ENCODE measurements at regions not wholly inside any gene's neighbourhood (a gene's known extent, or its start where the extent isn't known, plus 50 kb on each side); places are given as distances from the start of the nearest gene placed in this dataset.

DNA sequence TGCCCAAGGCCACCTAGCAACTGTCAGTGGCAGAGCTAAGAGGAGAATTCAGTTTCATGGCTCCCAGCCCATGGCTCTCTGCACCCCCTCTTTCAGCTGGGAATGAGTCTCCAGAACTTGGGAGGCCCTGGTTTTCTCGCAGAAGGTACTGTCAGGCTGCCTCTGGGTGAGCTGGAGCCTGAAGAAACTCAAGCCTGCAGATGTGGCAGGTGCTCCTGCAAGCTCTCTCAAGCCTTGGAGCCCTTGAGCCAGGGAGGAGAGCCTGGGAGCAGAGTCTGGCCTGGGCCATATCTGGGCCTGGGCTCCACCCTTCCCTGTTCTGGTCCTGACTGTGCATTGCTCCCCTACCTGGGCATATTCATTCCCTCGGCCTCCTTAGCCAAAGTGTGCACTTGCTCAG, 74.4 kb upstream of the TLE3 start:
- Histone ChIP-seq H3K4me3 (no peak overlapping the region), H3K27me3 (no peaks in the 10 kb centered on the region), H3K9me3 (no peaks in the 10 kb centered on the region), H3K27ac (no peak overlapping the region), H3K36me3 (no peaks in the 10 kb centered on the region), H3K4me1 (no peaks in the 10 kb centered on the region)
- in situ Hi-C loops (cut with MboI; ENCODE audit: low pct_ligation_motif_present in 1 of 4, low pct_unique_long_range_greater_than_20kb in 1 of 4, low sequenced_read_pairs in 3 of 4), result no loop called here
- TF ChIP-seq POLR2A (IDR thresholded peaks at IDR 0.05) (no peak), EP300 (IDR thresholded peaks at IDR 0.05; ENCODE audit: low read depth) (no peak), POLR2AphosphoS5 (IDR thresholded peaks at IDR 0.05) (no peak), CTCF (IDR thresholded peaks at IDR 0.05) (no peak)
- 85% methylated on average over 2 of the region's 2 CpGs; no CpG with 5 or more reads in 1 of the 2 donors for WGBS, 2 donors (ENCODE audit: low coverage in 1 of 2)
- intact Hi-C loops (cut with DNase I; ENCODE audit: low total_unique reads), result no loop called here
- DNase-seq, result no peak

- intact Hi-C loops (cut with DNase I; ENCODE audit: low total_unique reads) (no loop called here), in situ Hi-C loops (cut with MboI; ENCODE audit: low pct_ligation_motif_present in 1 of 4, low pct_unique_long_range_greater_than_20kb in 1 of 4, low sequenced_read_pairs in 3 of 4) (no loop called here)
- DNase-seq, result no peak
- WGBS, 2 donors (ENCODE audit: low coverage in 1 of 2), result 87 to 95% methylated on average over 3 to 10 of the region's 10 CpGs
- TF ChIP-seq POLR2A (IDR thresholded peaks at IDR 0.05) (no peak), CTCF (IDR thresholded peaks at IDR 0.05) (no peak), EP300 (IDR thresholded peaks at IDR 0.05; ENCODE audit: low read depth) (no peak), POLR2AphosphoS5 (IDR thresholded peaks at IDR 0.05) (no peak)
- Histone ChIP-seq H3K4me1 (no peaks in the 10 kb centered on the region), H3K9me3 (no peaks in the 10 kb centered on the region), H3K27ac (no peak overlapping the region), H3K27me3 (no peaks in the 10 kb centered on the region), H3K4me3 (no peak overlapping the region), H3K36me3 (no peaks in the 10 kb centered on the region)
These were observed 73.7 kb upstream of the TLE3 start for GRCh38 chr15:70171256-70171886.

GRCh38 chr15:70170096-70170699, 72.5 kb upstream of the TLE3 start:
- no peaks in the 10 kb centered on the region for H3K36me3 ChIP-seq
- TF ChIP-seq CTCF (IDR thresholded peaks at IDR 0.05) (no peak), EP300 (IDR thresholded peaks at IDR 0.05; ENCODE audit: low read depth) (no peak), POLR2A (IDR thresholded peaks at IDR 0.05) (no peak), POLR2AphosphoS5 (IDR thresholded peaks at IDR 0.05) (no peak)
- H3K4me1 ChIP-seq, result peaks cover 0 to 8% (median 6%) of the 10 kb centered on the region in 4 donors
- no peak overlapping the region for H3K4me3 ChIP-seq
- H3K27ac ChIP-seq, result no peak overlapping the region
- 85 to 90% methylated on average over 2 to 10 of the region's 10 CpGs for WGBS, 2 donors (ENCODE audit: low coverage in 1 of 2)
- intact Hi-C loops (cut with DNase I; ENCODE audit: low total_unique reads), result no loop called here
- no peaks in the 10 kb centered on the region for H3K9me3 ChIP-seq
- no peak for DNase-seq
- in situ Hi-C loops (cut with MboI; ENCODE audit: low pct_ligation_motif_present in 1 of 4, low pct_unique_long_range_greater_than_20kb in 1 of 4, low sequenced_read_pairs in 3 of 4), result no loop called here
- H3K27me3 ChIP-seq, result no peaks in the 10 kb centered on the region

DNA sequence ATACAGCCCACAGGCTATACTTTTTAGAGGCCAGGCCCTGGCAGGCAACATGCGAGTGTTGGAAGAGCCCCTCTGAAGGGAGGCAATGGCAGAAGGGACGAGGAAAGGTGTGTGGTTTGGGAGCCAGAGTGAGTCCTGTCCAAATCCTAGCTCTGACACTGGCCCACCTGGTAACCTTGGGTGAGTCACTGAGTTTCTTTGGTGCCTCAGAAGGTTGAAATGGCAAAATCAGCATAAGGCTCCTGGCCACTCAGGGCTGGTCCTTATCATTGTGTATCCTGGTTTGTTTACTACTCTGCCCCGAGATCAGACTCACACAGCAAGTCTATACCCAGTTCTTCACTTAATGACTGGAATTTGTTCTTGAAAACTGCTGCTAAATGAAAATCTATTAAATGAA, 71.4 kb upstream of the TLE3 start:
- intact Hi-C loops (cut with DNase I; ENCODE audit: low total_unique reads), result no loop called here

More for the DNA sequence above, 71.4 kb upstream of the TLE3 start:
- in situ Hi-C loops (cut with MboI; ENCODE audit: low pct_ligation_motif_present in 1 of 4, low pct_unique_long_range_greater_than_20kb in 1 of 4, low sequenced_read_pairs in 3 of 4), result no loop called here
- H3K4me3 ChIP-seq, result no peak overlapping the region
- no peak overlapping the region for H3K27ac ChIP-seq
- peaks cover 0 to 9% (median 8%) of the 10 kb centered on the region in 4 donors for H3K4me1 ChIP-seq
- no peaks in the 10 kb centered on the region for H3K27me3 ChIP-seq
- 91 to 100% methylated on average over 1 to 3 of the region's 3 CpGs for WGBS, 2 donors (ENCODE audit: low coverage in 1 of 2)
- H3K36me3 ChIP-seq, result no peaks in the 10 kb centered on the region
- no peaks in the 10 kb centered on the region for H3K9me3 ChIP-seq
- no peak for DNase-seq
- TF ChIP-seq CTCF (IDR thresholded peaks at IDR 0.05) (no peak), EP300 (IDR thresholded peaks at IDR 0.05; ENCODE audit: low read depth) (no peak), POLR2A (IDR thresholded peaks at IDR 0.05) (no peak), POLR2AphosphoS5 (IDR thresholded peaks at IDR 0.05) (no peak)

Measured in transverse colon (tissue), 4 donors.